HG02759 (cell line): ENCODE measurements at regions not wholly inside any gene's neighbourhood (a gene's known extent, or its start where the extent isn't known, plus 50 kb on each side); places are given as distances from the start of the nearest gene placed in this dataset.

Experiments
- ATAC-seq: cut with Tn5 transposase; IDR thresholded peaks from one replicate; pipeline ENCODE4 v1.9.1; 2021; ENCODE audit warnings: mild to moderate bottlenecking, moderate library complexity; ENCODE audit not compliant: unreplicated experiment

DNA sequence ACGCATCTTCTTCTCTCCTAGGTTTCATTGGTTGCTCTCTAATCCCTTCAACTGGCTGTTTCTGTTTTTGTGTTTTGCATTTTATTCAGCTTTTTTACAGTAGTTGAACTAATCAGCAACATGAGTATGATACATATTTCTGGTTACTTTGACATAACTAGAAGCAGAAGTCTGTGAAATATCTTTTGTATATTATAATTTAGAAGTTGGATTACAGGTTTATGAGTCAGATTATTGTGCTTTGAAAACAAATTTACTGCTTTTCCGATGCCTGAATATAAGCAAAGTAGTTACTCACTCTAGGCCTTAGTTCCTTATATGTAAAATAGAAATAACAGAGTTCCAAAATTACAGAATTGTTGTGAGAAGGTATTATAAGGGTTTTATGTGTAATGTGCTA, 96.2 kb upstream of the MEOX2 start:
- no peak for ATAC-seq

DNA sequence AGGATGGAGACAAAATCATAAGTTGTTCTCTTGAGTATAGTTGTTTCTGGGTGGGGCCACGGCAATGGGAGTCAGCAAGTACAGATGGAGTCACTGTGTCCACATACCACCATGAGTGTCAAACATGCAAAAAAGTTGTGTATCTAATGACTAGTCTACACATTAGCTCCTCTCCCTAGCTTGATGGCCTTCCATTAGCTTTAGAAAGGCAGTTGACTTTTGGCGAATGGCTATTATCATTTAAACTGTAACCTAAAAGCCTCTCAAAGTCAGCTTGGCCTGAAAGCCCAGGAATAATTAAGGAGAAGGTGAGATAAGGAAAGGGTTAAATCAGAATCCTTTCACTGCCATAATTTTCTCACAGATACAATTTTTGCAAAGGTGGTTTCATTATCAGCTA, 95.5 kb upstream of the MEOX2 start:
- ATAC-seq, result no peak

DNA sequence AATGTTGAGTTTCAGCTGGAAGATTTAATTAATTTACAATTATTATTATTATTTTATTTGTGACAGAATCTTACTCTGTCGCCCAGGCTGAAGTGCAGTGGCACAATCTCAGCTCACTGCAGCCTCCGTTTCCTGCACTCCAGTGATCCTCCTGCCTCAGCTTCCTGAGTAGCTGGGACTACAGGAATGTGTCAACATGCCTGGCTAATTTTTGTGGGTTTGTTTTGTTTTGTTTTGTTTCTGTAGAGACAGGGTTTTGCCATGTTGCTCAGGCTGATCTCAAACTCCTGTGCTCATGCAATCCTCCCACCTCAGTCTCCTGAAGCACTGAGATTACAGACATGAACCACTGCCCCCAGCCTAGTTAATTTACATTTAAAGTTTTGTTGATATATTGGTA, 93.8 kb upstream of the MEOX2 start:
- ATAC-seq, result no peak

DNA sequence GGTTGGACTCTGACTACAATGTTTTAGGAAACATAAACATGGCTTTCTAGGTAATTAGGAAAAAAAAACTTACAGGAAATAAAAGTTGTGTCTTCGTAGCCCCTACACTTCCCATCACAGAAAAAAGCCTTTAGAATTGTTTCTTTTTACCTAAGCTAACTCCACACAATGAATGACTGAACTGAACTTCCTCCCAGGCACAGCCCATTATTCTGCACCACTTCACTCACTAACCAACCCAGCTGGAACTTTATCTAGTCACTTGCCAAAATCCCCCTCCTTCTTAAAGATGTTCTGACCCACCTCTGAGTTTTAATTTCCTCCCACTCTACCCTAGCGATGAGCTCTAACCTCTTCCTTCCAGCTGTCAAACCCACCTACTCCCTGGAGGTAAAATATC, 91.7 kb upstream of the MEOX2 start:
- no peak for ATAC-seq

DNA sequence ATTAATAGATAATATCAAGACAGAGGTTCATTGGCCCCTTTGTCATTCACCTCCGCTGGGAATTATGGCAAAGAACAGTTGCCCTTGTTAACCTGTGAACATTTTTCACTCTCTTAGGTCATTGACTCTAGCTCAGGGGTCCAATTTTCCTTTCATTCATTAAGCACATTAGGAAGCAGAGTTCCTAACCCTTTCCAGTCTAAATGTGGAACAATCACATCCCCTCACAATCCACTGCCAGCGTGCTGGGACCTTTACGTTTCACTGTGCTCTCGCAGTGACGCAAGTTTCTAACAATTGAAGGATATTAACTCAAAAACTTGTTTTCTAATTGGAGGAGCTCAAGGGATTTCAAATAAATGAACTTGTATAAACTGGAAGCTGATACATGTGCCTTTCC, 79.3 kb upstream of the MEOX2 start:
- ATAC-seq, result no peak

DNA sequence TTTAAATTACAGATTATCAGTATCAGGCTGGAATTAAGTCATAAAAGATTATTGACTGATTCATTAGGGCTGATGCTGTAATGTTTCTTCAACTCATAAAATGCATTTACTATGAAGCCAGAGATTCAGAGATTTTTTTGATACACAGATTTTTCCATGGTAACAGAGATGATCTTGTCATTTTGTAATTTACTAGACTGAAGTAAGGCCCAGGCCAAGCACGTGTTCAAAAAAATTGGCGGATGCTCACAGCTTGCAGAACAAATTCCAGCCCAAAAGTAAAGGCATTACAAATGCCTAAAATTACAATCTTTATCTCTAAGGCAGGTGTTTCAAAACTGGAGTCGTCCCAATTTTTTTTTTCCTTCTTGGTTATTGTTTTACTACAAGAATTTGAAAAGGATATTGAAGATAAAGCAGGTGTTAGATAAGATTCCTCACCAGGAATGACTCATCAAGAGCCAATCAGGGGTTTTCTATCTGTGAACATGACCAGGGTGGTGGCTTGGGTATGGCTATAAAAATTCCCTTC, 78.4 kb upstream of the MEOX2 start:
- no peak for ATAC-seq

DNA sequence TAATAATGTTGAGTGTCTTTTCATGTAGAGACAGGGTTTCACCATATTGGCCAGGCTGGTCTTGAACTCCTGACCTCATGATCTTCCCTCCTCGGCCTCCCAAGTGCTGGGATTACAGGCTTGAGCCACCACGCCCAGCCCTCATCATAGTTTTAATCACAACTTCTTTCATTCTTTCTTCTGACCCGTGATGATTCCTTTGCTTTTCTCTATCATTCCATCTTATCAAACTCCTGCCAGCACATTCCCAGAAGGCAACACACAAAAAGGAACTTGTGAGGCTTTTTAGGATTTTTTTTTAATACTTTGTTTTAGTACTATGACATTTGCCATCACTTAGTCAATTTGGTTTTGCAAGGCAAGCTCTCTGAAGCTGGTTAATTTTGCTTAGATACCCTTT, 77.5 kb upstream of the MEOX2 start:
- ATAC-seq, result no peak

DNA sequence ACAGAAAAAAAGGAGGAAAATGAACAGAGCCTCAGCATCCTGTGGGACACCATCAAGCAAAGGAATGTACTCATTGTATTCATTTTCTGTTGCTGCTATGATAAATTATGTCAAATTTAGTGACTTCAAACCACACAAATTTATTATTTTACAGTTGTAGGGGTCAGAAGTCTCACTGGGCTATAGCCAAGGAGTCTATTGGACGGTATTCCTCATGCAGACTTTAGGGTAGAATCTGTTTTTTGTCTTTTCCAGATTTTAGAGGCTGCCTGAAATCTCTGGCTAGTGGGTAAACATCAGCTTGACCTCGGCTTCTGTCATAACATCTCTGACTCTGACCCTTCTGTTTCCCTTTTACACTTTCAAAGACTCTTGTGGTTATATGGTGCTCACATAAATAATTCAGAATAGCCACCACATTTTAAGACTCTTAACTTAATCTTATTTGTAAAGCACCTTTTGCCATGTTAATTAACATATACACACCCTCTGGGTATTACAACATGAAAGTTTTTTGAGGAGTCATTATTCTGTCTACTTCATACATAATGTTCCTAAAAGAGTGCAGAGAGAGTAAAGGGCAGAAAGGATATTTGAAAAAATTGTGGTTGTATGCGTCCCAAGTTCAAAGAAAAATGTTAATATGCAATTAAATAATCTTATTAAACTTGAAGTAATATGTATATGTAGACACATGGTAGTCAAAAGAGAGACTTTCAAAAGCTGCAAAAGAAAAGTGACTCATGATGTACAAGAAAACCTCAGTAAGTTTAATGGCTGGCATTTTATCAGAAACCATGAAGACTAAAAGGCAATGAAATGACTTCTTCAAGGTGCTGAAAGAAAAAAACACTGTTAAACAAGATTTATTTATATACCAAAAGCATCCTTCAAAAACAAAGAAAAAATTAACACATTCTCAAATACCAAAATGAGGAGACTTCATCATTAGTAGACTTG, 70.8 kb upstream of the MEOX2 start:
- ATAC-seq, result no peak

DNA sequence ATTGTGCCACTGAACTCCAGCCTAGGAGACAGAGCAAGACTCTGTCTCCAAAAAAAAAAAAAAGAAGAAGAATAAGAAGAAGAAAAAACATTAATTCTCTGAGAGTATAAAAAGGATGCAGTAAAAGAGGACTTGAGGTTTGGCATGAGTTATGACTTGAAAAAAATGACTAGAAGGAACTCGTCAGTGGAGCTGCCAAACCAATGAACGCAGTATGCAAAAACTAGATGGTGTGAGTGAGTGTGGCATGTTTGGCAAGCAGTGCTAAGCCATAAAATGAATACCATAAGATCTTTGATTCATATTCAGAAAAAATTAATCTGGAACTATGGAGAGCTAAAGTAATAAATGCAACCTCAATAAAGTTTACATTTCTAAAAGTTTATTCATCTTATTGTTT, 68.6 kb upstream of the MEOX2 start:
- no peak for ATAC-seq

DNA sequence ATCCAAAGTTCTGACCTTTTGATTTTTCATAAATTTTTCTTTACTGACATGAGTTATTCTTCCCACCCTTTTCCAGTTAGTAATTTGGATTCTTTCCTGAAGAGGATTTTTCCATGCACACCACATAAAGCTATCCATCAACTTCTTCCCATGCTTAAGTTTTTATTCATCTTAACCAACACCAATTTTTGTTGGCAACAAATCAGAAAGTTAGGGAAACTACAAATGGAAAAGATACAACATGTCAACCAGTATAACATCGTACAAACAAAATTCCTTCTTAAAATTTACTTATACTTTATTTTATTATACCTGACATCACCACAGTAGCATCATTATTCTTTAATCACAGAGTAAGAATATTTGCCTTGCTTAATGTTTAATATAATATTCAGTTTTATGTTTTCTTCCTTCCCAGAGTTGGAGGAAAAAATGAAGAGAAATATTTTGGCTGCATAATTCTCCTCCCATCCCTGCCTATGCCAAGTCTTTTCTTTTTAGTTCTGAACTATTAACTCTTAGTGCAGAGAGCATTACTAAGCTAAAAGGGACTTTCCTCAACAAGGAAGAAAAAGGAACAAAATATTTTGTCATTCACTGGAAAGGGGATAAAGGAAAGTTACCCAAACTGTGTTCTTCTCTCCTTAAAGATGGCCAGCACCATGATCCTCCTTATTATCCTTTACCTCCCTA, 67.5 kb upstream of the MEOX2 start:
- ATAC-seq, result no peak

DNA sequence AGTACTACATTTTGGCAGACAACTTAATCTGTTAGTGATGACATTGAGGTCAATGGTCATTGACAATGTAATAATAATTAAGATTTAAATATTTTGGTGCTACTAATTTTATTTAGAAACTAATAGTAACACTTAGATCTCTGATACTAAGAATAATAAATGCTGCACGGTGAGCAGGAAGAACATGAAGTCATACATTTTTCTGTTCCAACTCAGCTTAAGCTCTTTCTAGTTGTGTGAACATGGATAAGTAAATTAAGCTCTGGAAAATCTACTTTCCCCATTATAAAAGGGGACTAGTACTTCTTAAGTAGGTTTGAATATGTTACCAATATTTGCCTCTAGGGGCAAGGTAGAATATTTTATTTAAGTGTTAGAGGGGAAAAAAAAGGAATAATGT, 65.9 kb upstream of the MEOX2 start:
- ATAC-seq, result no peak

DNA sequence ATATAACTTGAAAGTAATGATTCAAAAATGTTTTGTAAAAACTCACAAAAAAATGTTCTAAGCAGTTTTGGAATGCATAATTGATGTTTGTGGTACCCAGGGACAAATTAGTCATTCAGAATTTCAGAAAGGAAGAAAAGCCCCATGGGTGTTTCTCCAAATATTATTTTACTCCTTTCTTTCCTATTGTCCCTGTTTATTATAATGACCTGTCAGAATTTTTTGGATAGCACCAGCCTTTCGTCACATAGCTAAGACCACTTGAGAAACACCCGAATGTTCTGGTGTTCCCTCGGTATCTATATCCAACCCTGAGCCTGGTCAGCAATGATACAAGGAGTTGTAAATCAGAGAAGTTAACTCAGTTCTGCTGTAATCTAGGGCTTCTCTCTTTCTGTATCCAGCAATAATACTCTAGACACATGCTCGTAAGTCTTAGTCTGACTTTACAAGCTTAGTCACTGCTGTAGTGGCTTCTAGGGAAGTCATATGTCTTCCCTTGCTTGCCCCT, 64.8 kb upstream of the MEOX2 start:
- no peak for ATAC-seq

DNA sequence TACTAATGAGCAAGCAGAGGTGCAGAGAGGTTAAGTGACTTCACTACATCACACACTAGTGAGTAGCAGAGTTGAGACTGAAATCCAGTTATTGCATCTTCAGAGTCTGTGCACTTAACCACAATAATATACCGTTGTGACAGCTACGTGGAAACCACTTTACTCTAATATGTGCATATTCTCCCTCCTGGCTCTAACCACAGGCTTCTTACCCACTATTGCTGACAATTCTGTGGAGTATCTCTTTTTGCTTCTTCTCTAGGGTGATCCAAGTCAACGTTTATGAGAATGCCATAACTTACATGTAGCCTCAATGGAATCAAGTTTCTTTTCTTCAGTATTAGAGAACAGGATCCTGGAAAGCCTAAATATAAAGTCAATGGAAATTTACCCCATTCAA, 64.2 kb upstream of the MEOX2 start:
- ATAC-seq, result no peak

DNA sequence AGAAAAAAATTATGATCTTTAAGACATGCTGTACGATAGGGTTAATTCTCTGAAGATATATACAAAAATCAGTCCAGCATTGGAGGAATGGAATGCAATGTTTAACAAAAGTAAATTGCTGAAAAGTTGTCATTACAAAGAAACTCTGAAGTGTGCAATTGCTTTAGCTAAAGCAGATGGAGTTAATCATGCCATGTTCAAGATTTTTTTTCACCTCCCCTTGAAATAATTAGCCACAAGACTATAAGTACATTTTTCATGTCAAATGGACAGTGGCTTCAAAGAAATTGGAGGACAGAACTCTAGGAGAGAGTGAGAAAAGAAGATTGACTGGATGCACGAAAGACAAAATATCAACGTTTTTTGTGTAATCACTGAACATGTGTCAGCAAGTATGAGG, 63.1 kb upstream of the MEOX2 start:
- ATAC-seq, result no peak

DNA sequence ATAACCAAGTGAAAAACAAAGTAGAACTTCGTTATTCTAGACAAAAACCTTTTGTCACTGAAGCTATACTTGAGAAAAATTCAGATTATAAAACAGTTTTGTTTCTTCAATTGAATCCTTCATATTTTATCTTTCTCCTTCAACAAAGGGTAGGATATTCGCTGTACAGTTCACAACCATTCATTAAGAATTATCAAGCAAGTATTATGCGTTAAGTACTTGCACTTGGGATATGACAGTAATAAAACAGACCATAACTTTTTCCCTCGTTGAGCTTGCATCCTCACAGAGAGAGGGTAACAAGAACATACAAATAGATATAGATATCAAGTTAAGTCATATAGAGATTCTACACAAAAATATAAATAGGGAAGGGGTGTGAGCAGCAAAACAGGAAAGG, 61.2 kb upstream of the MEOX2 start:
- ATAC-seq, result no peak

DNA sequence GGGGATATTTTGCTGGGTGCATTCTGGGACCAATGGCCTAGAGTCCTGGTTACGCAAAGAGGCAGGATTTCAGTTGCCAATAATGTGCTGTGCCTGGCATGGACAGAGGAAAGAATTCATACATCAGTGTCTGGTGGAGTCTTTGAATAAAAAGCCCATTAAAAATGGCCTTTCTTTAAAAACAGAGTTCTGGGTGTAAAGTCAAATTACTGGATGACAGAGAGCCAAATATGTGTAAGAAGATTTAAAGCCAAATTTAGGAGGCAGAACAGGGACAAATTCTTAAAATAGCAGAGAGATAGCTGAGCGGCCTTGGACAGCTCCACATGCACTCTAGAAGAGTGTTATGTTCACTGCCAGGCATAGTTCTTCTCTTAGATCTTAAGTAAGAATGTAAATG, 60.8 kb upstream of the MEOX2 start:
- no peak for ATAC-seq

DNA sequence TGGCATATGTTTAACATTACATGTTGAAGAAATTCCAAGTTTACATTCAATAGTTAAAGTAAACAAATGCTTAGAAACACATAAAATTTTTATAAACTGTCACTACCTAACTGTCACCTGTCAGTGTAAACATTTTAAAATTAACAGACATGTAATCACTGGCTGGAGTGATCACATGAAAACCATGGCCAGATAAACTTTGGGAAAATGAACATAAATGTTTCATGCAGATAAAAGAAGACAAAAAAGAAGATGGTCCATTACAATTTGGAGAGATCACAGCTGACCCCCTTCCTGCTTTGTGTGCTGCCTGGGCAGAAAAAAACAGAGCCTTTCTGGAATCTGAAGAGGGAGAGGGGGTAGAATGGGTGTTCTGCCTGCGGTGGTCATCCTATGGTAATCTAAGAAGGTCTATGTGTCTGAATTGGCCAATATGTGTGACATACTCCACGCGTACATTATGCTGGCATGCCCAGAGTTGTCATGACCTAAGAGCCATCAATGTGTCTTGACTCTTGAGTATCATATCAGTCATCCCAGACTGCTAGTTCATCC, 57.5 kb upstream of the MEOX2 start:
- no peak for ATAC-seq

DNA sequence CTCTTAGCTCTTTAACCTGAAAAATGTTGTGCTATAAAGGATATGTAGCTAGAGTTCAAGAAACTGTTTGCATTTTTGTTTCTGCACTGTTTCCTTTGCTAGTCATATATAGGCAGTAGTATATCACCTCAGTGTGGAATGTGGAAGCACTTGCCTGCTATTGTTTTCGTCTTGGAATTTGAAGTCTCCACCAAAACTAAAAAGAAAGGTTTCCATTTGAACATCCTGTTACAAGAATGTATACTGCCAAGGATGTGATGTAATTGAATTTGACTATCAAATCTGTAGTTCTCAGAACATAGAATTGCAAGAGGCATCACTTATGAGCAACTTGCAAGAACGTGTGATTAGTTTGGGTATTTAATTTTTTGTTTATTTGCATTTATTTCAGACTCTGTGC, 51.1 kb upstream of the MEOX2 start:
- no peak for ATAC-seq
